NCI-H345 (cell line): ENCODE measurements at regions not wholly inside any gene's neighbourhood (a gene's known extent, or its start where the extent isn't known, plus 50 kb on each side); places are given as distances from the start of the nearest gene placed in this dataset.
"Not testable (repeated sequence)": the region's sequence is repeated elsewhere in the genome, so short reads cannot be mapped to it uniquely, and the experiment has no call there.

Source experiments
- DNase-seq: peaks from one replicate; lab custom pipeline; 2025; lab: John Stamatoyannopoulos, UW

DNA sequence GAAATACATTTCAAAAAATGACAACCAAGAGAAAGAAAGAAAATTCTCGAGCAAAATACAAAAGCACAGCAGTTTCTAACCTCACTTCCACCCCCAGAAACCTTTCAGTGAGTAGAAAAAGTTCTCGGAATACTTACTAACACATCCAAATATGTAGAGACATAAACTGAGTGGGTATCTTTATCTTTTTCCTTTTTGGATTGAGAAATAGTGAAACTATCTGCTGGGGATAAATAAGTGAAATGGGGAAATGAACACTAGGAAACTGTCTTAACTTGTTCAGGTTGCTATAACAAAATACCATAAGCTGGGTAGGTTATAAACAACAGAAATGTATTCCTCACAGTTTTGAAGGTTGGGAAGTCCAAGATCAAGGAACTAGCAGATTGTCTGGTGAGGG lies 72.0 kb downstream of the VCAM1 start:
- no peak for DNase-seq

DNA sequence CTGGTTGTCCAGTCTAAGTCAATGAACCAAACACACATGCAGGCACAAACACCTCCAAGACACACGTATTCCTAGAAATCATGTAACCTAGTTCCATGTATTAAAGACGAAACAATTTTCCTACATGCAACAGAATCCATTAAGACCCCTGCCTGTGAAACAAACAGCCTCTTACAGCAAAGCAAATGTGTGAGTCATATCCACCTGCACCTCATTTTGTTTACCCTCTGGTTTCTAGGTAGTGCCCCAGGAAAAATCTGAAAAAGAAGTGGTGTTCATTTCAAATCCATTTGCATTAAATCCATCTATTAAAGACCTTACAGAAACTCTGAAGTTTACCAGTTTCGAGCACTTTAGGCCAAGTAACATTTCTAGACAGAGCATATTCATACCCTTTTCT lies 74.1 kb downstream of the VCAM1 start:
- peak; percentile 23 for DNase-seq

- DNase-seq = no peak
These were observed 75.5 kb downstream of the VCAM1 start for GRCh38 chr1:100794748-100795645.

GRCh38 chr1:100795646-100795985 lies 76.1 kb downstream of the VCAM1 start:
- DNase-seq = no peak

DNA sequence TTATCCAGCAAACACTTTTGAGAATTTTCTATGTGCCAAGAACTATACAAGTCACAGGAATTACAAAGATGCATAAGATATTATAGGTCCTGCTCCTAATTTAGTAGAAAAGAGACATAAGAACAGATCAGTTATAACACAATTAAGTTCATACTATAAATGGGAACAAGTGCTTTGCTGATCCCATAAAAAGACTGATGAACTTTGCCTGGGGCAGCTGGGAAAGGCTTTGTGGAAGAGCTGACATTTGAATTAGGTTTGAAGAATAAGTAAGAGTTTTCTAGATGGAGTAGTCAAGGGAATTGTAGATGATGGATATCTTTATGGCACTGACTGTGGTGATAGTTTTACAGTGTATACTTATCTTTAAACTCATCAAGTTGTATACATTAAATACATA lies 76.5 kb downstream of the VCAM1 start:
- DNase-seq = no peak

DNA sequence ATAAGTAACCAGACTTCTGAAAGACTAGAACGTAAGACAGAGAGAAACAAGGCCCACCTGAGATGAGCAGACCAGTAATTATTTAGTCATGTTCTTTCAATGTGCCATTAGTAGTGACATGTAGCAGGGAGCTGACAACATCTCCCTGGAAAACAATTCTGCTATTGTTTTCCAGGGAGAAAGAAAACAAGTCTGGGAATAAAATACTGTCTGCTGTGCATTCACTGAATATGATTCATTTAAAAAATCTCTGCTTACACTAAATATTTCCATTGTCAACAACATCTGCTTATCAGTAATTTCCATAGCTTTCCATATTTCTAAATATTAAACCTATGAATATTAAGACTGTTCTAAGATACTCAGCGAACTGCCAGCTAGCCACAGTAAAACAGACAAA lies 80.0 kb downstream of the VCAM1 start:
- no peak for DNase-seq

DNA sequence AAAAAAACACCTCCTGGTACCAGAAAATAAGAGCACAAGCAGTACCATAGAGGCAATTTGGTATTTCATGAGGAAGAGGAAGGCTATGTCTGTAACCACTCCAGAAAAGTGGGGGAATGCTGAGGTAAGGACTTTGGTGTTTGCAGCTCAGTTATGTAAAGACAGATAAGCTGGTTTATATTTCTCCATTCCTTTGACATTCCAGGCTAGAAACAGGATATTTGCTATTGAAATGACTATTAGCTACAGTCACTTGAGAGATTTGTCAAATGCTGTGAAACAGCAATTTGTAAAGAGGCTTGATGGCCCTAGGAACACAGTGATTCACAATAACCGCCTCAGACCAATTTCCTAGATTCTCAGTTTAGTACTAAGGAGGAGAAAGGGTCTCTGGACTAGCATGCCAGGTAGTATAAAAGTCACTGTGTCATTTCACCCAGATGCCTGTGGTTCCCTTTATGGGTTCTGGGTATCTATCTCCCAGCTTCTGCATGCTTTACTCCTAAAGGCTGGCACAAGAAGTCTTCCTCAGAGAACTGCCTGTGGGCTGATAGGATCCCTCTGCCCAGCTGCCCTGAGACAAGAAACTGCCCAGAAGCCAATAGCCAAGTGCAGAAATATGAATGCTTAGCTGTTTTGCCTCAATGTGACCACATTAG lies 80.5 kb downstream of the VCAM1 start:
- no peak for DNase-seq

- not testable (repeated sequence) for DNase-seq
These were observed 81.7 kb downstream of the VCAM1 start for GRCh38 chr1:100801256-100801655.

DNA sequence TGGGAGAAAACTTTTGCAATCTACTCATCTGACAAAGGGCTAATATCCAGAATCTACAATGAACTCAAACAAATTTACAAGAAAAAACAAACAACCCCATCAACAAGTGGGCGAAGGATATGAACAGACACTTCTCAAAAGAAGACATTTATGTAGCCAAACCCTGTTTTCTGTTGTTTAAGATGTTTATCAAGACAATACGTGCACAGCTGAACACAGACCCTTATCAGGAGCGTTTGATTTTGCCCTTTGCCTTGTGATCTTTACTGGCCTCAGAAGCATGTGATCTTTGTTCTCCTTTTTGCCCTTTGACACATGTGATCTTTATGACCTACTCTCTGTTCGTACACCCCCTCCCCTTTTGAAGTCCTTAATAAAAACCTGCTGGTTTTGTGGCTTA lies 83.7 kb downstream of the VCAM1 start:
- not testable (repeated sequence) for DNase-seq

DNA sequence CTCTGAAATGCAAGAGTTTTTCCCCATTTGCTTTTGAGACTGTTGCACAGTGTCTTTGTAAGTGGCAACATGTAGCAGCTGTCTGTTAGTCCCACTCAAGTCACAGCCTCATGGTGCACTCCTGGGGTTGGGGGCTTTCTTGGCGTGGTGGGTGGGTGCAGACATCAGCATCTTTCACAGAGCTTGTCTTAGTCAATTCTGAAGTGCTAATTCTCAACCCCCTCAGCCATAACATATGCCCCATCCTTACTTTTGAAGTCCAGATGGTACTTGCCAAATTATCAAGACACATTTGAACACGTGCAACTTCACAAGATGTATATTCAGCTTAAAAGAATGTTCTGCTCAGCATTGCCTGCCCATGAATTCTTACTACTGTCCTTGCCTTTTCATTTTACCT lies 87.1 kb downstream of the VCAM1 start:
- no peak for DNase-seq

DNA sequence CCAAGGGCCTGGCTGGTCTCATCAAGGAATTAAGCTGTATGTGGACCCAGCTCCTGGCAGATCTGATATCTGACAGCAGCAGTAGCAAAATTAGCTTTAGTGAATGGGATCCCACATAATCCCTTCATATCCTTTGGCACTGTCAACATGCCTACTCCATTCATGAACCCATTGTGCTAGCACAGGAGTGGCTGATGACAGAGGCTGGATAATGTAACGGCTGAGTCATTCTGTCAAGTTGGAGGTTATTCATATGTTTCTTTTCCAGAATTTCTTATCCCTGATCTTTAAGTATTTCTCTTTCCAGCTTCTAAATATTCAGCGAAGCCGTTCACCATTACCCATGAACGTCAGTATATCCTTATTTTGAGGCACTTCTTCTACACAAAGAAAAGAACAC lies 84.3 kb downstream of the EXTL2 start:
- DNase-seq = no peak

- DNase-seq = no peak
These were observed 82.8 kb downstream of the EXTL2 start for GRCh38 chr1:100811808-100812207.

GRCh38 chr1:100814938-100815337 lies 79.7 kb downstream of the EXTL2 start:
- DNase-seq = not testable (repeated sequence)

DNA sequence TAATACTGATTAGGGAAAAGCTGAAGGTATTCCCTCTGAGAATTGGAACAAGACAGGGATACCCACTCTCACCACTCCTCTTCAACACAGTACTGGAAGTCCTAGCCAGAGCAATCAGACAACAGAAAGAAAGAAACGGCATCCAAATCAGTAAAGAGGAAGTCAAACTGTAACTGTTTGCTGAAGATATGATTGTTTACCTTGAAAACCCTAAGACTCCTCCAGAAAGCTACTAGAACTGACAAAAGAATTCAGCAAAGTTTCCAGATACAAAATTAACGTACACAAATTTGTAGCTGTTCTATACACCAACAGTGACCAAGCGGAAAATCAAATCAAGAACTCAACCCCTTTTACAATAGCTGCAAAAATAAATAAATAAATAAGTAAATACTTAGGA lies 78.6 kb downstream of the EXTL2 start:
- DNase-seq = no peak

- DNase-seq = not testable (repeated sequence)
These were observed 74.4 kb downstream of the EXTL2 start for GRCh38 chr1:100820195-100820594.

GRCh38 chr1:100821919-100822318 lies 72.7 kb downstream of the EXTL2 start:
- not testable (repeated sequence) for DNase-seq
